ENCODE measurements at regions not wholly inside any gene's neighbourhood (a gene's known extent, or its start where the extent isn't known, plus 50 kb on each side); places are given as distances from the start of the nearest gene placed in this dataset.
A peak's percentile ranks its signal among the peaks of the same experiment; 100 is the strongest.

GRCh38 chr5:171651102-171651501, 134.5 kb upstream of the SMIM23 start:
- H3K4me3 ChIP-seq (ENCODE audit: low read depth, low read length), result no peak overlapping the region
- H3K36me3 ChIP-seq (ENCODE audit: control insufficient read depth, insufficient read depth, low read length), result no peaks in the 10 kb centered on the region
- H3K4me1 ChIP-seq (ENCODE audit: control insufficient read depth, insufficient read depth, low read length), result 0 out of 2 replicates have a peak, but pooled peaks cover 3% of the 10 kb centered on the region
- no peaks in the 10 kb centered on the region for H3K27me3 ChIP-seq (ENCODE audit: control insufficient read depth, insufficient read depth, low read length)
- no peak overlapping the region for H3K27ac ChIP-seq (ENCODE audit: low read depth, low read length)
- 0 out of 2 replicates have a peak, but pooled peaks cover 4% of the 10 kb centered on the region for H3K9me3 ChIP-seq (ENCODE audit: control insufficient read depth, insufficient read depth, low read length)
- no peak overlapping the region for H3K9ac ChIP-seq (ENCODE audit: low read depth, low read length)

GRCh38 chr5:171654881-171655280, 130.7 kb upstream of the SMIM23 start:
- 0 out of 2 replicates have a peak, but pooled peaks cover 4% of the 10 kb centered on the region for H3K9me3 ChIP-seq (ENCODE audit: control insufficient read depth, insufficient read depth, low read length)
- no peaks in the 10 kb centered on the region for H3K27me3 ChIP-seq (ENCODE audit: control insufficient read depth, insufficient read depth, low read length)
- H3K36me3 ChIP-seq (ENCODE audit: control insufficient read depth, insufficient read depth, low read length), result no peaks in the 10 kb centered on the region
- H3K4me1 ChIP-seq (ENCODE audit: control insufficient read depth, insufficient read depth, low read length), result no peaks in the 10 kb centered on the region
- no peak overlapping the region for H3K4me3 ChIP-seq (ENCODE audit: low read depth, low read length)
- no peak overlapping the region for H3K27ac ChIP-seq (ENCODE audit: low read depth, low read length)
- no peak overlapping the region for H3K9ac ChIP-seq (ENCODE audit: low read depth, low read length)

GRCh38 chr5:171657473-171657872, 128.1 kb upstream of the SMIM23 start:
- Histone ChIP-seq H3K9ac (ENCODE audit: low read depth, low read length) (no peak overlapping the region), H3K27me3 (ENCODE audit: control insufficient read depth, insufficient read depth, low read length) (no peaks in the 10 kb centered on the region), H3K4me3 (ENCODE audit: low read depth, low read length) (no peak overlapping the region), H3K4me1 (ENCODE audit: control insufficient read depth, insufficient read depth, low read length) (no peaks in the 10 kb centered on the region), H3K9me3 (ENCODE audit: control insufficient read depth, insufficient read depth, low read length) (0 out of 2 replicates have a peak, but pooled peaks cover 4% of the 10 kb centered on the region), H3K36me3 (ENCODE audit: control insufficient read depth, insufficient read depth, low read length) (no peaks in the 10 kb centered on the region), H3K27ac (ENCODE audit: low read depth, low read length) (no peak overlapping the region)

GRCh38 chr5:171659896-171660295, 125.7 kb upstream of the SMIM23 start:
- Histone ChIP-seq H3K9me3 (ENCODE audit: control insufficient read depth, insufficient read depth, low read length) (no peaks in the 10 kb centered on the region), H3K36me3 (ENCODE audit: control insufficient read depth, insufficient read depth, low read length) (no peaks in the 10 kb centered on the region), H3K27ac (ENCODE audit: low read depth, low read length) (no peak overlapping the region), H3K4me3 (ENCODE audit: low read depth, low read length) (no peak overlapping the region), H3K4me1 (ENCODE audit: control insufficient read depth, insufficient read depth, low read length) (no peaks in the 10 kb centered on the region), H3K27me3 (ENCODE audit: control insufficient read depth, insufficient read depth, low read length) (no peaks in the 10 kb centered on the region), H3K9ac (ENCODE audit: low read depth, low read length) (no peak overlapping the region)

GRCh38 chr5:171660434-171660833, 125.2 kb upstream of the SMIM23 start:
- Histone ChIP-seq H3K4me3 (ENCODE audit: low read depth, low read length) (no peak overlapping the region), H3K36me3 (ENCODE audit: control insufficient read depth, insufficient read depth, low read length) (no peaks in the 10 kb centered on the region), H3K9ac (ENCODE audit: low read depth, low read length) (no peak overlapping the region), H3K9me3 (ENCODE audit: control insufficient read depth, insufficient read depth, low read length) (no peaks in the 10 kb centered on the region), H3K4me1 (ENCODE audit: control insufficient read depth, insufficient read depth, low read length) (no peaks in the 10 kb centered on the region), H3K27ac (ENCODE audit: low read depth, low read length) (no peak overlapping the region), H3K27me3 (ENCODE audit: control insufficient read depth, insufficient read depth, low read length) (no peaks in the 10 kb centered on the region)

GRCh38 chr5:171661143-171661542, 124.5 kb upstream of the SMIM23 start:
- Histone ChIP-seq H3K27ac (ENCODE audit: low read depth, low read length) (no peak overlapping the region), H3K4me3 (ENCODE audit: low read depth, low read length) (no peak overlapping the region), H3K9ac (ENCODE audit: low read depth, low read length) (no peak overlapping the region), H3K27me3 (ENCODE audit: control insufficient read depth, insufficient read depth, low read length) (no peaks in the 10 kb centered on the region), H3K9me3 (ENCODE audit: control insufficient read depth, insufficient read depth, low read length) (no peaks in the 10 kb centered on the region), H3K36me3 (ENCODE audit: control insufficient read depth, insufficient read depth, low read length) (no peaks in the 10 kb centered on the region), H3K4me1 (ENCODE audit: control insufficient read depth, insufficient read depth, low read length) (no peaks in the 10 kb centered on the region)

- Histone ChIP-seq H3K9me3 (ENCODE audit: control insufficient read depth, insufficient read depth, low read length) (no peaks in the 10 kb centered on the region), H3K27ac (ENCODE audit: low read depth, low read length) (no peak overlapping the region), H3K4me1 (ENCODE audit: control insufficient read depth, insufficient read depth, low read length) (peaks cover 16% of the 10 kb centered on the region), H3K27me3 (ENCODE audit: control insufficient read depth, insufficient read depth, low read length) (no peaks in the 10 kb centered on the region), H3K9ac (ENCODE audit: low read depth, low read length) (no peak overlapping the region), H3K36me3 (ENCODE audit: control insufficient read depth, insufficient read depth, low read length) (no peaks in the 10 kb centered on the region), H3K4me3 (ENCODE audit: low read depth, low read length) (no peak overlapping the region)
These were observed 122.1 kb upstream of the SMIM23 start for GRCh38 chr5:171663311-171664085.

- H3K4me1 ChIP-seq (ENCODE audit: control insufficient read depth, insufficient read depth, low read length), result peaks cover 21% of the 10 kb centered on the region
These were observed 121.1 kb upstream of the SMIM23 start for GRCh38 chr5:171664489-171664888.

GRCh38 chr5:171666815-171667214, 118.8 kb upstream of the SMIM23 start:
- Histone ChIP-seq H3K4me3 (ENCODE audit: low read depth, low read length) (no peak overlapping the region), H3K9ac (ENCODE audit: low read depth, low read length) (no peak overlapping the region), H3K4me1 (ENCODE audit: control insufficient read depth, insufficient read depth, low read length) (peaks cover 21% of the 10 kb centered on the region), H3K27ac (ENCODE audit: low read depth, low read length) (no peak overlapping the region), H3K36me3 (ENCODE audit: control insufficient read depth, insufficient read depth, low read length) (no peaks in the 10 kb centered on the region), H3K27me3 (ENCODE audit: control insufficient read depth, insufficient read depth, low read length) (no peaks in the 10 kb centered on the region), H3K9me3 (ENCODE audit: control insufficient read depth, insufficient read depth, low read length) (no peaks in the 10 kb centered on the region)

More at GRCh38 chr5:171664489-171664888, 121.1 kb upstream of the SMIM23 start:
- Histone ChIP-seq H3K27me3 (ENCODE audit: control insufficient read depth, insufficient read depth, low read length) (no peaks in the 10 kb centered on the region), H3K27ac (ENCODE audit: low read depth, low read length) (no peak overlapping the region), H3K9ac (ENCODE audit: low read depth, low read length) (no peak overlapping the region), H3K36me3 (ENCODE audit: control insufficient read depth, insufficient read depth, low read length) (no peaks in the 10 kb centered on the region), H3K9me3 (ENCODE audit: control insufficient read depth, insufficient read depth, low read length) (no peaks in the 10 kb centered on the region), H3K4me3 (ENCODE audit: low read depth, low read length) (no peak overlapping the region)

- Histone ChIP-seq H3K27ac (ENCODE audit: low read depth, low read length) (peak overlapping the region; percentile 55), H3K9me3 (ENCODE audit: control insufficient read depth, insufficient read depth, low read length) (no peaks in the 10 kb centered on the region), H3K27me3 (ENCODE audit: control insufficient read depth, insufficient read depth, low read length) (no peaks in the 10 kb centered on the region), H3K9ac (ENCODE audit: low read depth, low read length) (peak overlapping the region; percentile 68), H3K4me1 (ENCODE audit: control insufficient read depth, insufficient read depth, low read length) (peaks cover 21% of the 10 kb centered on the region), H3K36me3 (ENCODE audit: control insufficient read depth, insufficient read depth, low read length) (no peaks in the 10 kb centered on the region), H3K4me3 (ENCODE audit: low read depth, low read length) (no peak overlapping the region; the same call in 1 of the 2 replicates)
These were observed 118.1 kb upstream of the SMIM23 start for GRCh38 chr5:171667341-171668096.

- Histone ChIP-seq H3K27me3 (ENCODE audit: control insufficient read depth, insufficient read depth, low read length) (no peaks in the 10 kb centered on the region), H3K9ac (ENCODE audit: low read depth, low read length) (peak overlapping the region; percentile 20; the same call in 1 of the 2 replicates), H3K27ac (ENCODE audit: low read depth, low read length) (peak overlapping the region; percentile 34), H3K9me3 (ENCODE audit: control insufficient read depth, insufficient read depth, low read length) (no peaks in the 10 kb centered on the region), H3K4me1 (ENCODE audit: control insufficient read depth, insufficient read depth, low read length) (peaks cover 21% of the 10 kb centered on the region), H3K36me3 (ENCODE audit: control insufficient read depth, insufficient read depth, low read length) (no peaks in the 10 kb centered on the region), H3K4me3 (ENCODE audit: low read depth, low read length) (no peak overlapping the region)
These were observed 117.6 kb upstream of the SMIM23 start for GRCh38 chr5:171668097-171668412.
